Activated CD8-positive, alpha-beta memory T cell treated with anti-CD3 and anti-CD28 coated beads for 1 hour (primary cell): ENCODE measurements at regions not wholly inside any gene's neighbourhood (a gene's known extent, or its start where the extent isn't known, plus 50 kb on each side); places are given as distances from the start of the nearest gene placed in this dataset.
"Not testable (repeated sequence)": the region's sequence is repeated elsewhere in the genome, so short reads cannot be mapped to it uniquely, and the experiment has no call there.

Source experiments
- DNase-seq, 2 donors: peaks; one replicate each; pipeline ENCODE4 v3.0.0-alpha.2; 2020; ENCODE audit warnings: low read depth in 1 of 2; ENCODE audit errors: extremely low read depth in 1 of 2

DNA sequence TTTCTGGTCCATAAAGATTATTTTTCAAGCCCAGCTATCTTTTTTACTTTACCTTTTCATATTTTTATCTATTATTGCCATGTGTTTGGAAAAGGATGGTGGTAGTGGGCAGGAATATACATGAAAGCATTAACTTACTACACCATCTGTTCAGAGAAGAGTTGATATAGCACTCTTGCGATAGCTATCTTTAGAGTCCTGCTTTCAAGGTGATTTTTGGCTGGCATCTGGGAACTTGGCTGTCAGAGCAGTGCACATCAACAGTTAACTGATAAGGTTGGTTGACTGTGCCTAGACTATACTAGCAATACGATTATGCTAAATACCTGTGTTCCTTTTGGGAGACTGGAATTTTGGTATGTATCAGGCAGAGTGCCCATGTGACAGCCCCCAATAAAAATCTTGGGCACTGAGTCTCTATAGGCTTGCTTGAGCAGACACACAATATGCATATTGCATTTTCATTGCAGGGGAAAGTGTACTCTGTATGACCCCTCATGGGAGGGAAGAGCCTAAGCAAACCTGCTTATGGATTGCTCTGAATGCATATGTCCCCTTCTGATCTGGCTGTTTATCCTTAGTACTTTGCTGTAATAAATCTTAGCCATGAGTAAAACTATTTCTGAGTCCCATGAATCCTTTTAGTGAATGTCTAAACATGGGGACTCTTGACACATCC is 227.6 kb upstream of the C9orf72 start:
- DNase-seq: no peak

DNA sequence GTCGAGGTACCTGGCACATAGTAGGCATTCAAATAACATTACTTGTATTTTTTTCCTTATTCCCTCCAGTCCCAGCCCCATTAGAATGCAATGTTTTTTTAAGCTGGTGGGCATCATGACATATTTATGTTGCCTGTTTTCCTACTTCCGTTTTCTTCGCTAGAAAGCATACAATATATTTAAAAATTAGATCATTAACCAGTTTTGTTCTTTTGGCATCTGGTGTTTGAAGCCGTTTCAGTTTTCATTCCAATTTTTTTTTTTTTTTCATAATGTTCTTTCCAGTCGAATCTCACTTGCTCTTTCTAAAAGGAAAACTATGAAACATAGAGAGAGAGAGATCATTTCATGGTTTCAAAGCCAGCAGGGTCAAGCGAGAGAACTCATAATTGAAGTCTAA is 228.3 kb upstream of the C9orf72 start:
- DNase-seq: no peak

DNA sequence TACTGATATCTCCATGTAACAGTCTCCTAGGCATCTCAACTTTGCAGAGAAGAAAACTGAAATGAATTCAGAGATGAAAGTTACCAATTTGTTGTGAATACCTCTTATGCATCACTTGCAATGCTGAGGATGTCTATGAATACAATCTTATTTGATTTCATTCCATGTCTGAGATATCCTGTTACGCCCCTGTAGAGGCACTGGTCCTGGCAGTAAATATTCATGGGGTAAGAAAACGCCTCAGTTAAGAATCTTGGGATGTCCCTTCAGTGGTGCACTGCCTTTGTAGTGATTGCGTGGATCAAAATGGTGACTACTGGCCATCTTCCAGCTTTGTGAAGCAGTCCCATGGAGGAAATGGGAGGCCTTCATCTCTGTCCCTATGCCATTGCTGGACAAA is 229.1 kb upstream of the C9orf72 start:
- no peak for DNase-seq

DNA sequence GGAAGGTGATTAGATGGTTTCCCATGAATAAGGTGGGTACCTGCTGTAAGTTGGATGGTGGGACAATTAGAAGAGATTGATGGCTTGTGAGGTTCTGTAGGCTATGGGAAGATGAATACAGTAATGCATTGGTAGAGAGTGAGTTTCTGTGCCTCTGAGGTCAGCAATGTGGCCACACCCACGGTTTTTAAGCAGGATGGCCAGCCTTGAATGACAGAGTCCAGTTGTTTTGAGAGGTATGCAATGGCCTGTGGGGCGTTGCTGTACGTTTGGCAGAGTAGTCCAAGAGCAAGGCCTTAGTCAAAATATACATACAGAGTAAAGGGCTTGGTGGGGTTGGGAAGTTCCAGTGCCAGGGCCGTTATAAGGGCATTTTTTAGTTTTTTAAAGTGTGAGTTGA is 235.6 kb upstream of the C9orf72 start:
- DNase-seq: no peak

DNA sequence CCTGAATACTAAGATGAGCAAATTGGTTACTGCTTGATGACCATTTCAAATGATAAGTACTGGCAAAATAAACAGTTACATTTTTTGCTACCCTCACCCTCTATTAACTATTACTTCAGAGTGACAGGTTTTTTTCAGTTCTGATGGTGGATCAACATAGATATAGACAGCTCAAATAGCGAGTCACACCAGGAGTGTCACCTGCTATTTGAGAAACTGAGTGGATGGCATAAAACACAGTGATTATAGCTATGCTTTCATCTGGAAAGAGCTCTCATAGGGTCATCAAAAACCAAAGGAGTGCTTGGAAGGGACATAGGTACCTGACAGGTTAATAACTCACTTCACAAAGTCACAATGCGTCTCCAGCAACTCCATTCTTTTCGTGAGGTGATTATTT is 244.5 kb upstream of the C9orf72 start:
- DNase-seq: no peak

DNA sequence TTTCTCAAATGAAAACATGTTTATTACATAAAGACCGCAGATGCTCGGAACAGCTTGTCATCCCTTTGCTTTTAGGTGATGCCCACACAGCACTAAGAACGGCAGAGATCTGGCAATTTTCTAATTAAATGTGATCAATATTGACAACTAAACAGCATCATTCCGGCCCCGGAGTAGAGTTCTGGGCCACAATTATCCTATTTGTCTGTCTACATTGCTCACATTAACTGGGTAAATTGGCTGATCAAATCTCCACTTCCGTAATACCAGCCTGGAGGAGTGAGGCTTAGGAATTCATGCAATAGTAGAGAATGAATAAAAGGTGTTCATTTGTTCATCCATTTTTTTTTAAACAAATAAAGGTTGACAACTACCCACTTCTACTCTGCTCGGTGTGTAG is 245.1 kb upstream of the C9orf72 start:
- DNase-seq: no peak

DNA sequence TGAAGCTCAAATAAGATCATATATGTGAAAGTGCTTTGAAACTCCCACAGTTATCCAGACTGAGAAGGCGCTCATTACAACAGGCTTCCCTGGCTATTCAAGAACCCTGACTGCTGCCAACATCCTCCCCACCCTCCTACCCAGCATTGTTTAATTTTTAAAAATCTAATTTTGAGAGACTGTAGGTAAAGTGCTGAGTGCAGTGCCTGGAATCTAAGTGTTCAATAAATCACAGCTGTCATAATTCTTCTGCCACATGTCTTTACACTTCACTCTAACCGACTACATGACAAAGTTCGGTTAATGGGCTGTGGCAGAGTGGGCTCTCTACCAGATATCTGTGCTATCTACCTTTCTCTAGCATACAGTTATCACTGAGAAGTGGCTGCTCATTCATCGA is 255.6 kb upstream of the C9orf72 start:
- no peak for DNase-seq

DNA sequence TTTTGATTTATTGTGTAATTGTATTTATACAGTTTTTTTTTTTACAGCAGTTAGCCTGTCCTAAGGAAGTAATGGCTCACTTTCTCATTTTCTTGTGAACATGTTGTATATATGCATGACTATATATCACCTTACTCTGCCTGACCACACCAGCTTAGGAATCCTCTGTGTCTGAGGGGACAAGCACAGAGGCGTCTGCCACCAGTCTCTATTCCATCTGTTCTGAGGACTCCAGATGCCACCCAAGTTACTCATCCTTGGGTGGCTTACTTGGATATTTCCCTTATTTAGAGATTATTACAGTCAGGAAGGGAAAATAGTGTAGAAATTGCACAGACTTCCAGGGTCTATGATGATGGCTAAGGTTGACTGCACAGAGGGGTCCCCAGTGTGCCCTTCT is 256.3 kb upstream of the C9orf72 start:
- DNase-seq: no peak

DNA sequence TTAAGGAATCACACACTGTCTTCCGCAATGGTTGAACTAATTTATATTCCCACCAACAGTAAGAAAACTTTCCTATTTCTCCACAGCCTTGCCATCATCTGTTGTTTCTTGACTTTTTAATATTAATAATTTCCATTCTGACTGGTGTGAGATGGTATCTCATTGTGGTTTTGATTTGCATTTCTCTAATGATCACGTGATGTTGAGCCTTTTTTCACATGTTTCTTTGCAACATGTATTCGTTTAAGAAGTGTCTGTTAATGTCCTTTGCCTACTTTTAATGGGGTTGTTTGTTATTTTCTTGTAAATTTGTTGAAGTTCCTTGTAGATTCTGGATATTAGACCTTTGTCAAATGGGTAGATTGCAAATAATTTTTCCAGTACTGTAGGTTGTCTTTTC is 258.8 kb upstream of the C9orf72 start:
- not testable (repeated sequence) for DNase-seq

DNA sequence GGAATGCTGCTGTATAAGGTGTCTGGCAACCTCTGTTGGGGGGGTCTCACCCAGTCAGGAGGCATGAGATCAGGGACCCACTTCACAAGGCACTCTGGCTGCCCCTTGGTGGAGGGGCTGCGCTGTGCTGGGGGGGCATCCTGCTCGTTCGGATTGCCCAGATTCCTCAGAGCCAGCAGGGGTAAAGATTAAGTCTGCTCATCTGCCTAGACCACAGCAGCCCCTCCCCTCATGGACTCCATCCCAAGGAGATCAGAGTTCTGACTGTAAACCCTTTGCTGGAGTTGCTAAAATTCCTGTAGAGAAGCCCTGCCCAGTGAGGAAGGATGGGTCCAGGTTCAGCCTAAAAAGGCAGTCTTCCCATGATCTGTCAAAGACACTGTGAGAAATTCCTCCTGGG is 262.0 kb upstream of the C9orf72 start:
- DNase-seq: no peak

DNA sequence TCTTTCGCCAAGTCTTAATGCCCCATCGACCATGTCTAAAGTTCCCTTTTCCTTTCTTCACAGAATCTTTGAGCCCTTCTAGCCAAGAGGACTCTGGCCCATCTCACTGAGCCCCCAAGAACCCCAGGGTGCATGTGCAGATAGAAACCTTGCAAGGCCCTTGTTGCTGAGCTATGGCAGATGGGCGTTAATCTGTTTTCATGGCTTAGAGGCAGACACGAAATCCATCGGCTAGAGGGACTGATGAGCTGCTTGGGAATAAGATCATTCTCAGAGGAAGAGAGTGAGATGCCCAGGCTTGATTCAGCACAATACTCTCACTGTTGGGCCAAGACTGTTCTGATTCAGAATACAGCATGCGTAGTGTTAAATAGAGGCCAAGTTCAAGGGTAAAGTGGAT is 262.5 kb upstream of the C9orf72 start:
- no peak for DNase-seq

DNA sequence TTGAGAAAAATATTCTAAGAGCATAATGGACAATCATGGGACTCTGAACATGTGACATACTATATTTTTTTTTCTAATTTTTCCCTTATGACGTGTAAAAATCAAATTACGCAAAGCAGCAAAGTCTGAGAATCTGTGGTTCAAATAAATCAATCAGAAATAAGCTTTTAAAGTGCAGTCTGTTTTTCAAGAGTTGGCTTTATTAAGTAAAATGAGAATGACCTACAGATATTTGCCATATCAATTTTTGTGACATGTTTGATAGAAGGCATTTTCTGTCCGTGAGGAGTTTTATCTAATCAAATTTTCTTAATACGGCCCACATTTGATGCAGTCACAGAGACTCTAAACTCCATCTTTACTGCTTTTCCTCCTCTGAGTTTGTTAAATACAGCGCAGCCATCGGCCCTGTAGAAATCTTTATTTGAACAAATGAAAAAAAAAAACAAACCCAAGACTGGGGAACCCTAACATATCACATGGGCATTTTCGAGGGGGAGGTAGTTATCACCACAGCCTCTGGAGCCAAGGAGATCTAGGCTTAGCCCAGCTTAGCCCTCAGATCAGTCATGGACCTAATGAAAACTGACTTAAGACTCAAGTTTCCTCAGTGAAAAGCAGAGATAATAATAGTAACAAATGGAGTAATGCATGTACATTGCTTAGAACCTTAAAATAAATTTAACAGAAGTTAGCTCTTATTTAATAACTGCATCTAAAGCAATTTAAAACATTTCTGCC is 263.6 kb upstream of the C9orf72 start:
- no peak for DNase-seq

DNA sequence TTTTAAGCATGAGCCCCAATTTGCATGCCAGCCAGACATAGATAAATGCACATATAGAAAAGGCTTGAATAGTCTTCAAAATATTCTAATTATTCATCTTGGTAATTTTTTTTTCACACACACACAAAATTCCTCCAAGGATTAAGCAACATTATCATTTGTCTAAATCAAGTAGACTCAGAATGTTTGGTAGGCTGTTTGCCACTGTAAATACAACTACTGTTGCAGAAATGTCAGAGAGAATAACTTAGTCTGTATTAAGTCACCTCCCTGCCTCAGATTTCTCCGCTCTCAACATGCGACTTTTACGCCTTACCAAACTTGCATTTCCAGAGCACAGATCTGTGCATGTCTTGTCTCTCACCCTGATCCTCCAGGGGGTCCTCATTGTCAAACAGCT is 265.6 kb upstream of the C9orf72 start:
- no peak for DNase-seq

DNA sequence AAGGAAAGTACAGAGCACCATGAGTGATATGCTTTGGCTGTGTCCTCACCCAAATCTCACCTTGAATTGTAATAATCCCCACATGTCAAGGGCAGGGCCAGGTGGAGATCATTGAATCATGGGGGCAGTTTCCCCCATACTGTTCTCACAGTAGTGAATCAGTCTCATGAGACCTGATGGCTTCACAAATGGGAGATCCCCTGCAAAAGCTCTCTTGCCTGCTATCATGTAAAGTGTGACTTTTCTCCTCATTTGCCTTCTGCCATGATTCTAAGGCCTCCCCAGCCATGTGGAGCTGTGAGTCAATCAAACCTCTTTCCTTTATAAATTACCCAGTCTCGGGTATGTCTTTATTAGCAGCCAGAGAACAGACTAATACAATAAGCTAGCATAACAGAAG is 266.5 kb upstream of the C9orf72 start:
- DNase-seq: not testable (repeated sequence)

DNA sequence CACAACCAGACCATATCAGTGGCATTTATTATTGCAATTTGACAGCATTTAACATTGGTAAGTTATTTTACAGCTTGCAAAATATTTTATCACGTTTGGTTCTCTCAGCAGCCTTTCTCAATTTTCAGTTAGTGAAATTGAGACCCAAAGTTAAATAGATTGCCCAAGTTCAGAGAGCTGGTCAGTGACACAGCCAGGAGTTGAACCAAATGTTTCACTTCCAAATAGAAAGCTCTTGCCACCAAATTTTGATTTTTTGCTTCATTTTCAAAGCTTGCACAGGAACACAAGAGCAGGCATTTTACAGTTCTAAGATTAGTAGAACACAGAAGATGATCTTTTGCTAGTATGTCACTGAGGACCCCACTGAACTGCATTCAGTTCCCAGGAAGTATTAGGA is 271.5 kb upstream of the C9orf72 start:
- DNase-seq: no peak

DNA sequence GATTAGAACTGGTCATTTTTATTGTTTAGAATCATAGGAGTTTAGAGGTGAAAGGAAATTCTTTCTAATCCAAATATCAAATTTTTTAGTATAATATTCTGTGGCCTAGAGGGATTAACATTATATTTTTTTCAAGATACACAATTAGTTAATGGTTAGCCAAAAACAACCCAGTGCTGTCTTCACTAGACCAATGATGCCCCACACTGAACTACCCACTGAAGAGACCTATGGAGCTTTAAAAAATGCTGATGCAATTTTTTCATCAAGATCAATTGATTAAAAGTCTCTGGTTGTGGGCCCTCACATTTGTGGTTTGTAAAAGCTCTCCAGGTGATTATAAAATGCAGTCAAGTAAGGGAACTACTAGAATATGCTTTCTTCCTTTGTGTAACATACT is 274.1 kb upstream of the C9orf72 start:
- no peak for DNase-seq

DNA sequence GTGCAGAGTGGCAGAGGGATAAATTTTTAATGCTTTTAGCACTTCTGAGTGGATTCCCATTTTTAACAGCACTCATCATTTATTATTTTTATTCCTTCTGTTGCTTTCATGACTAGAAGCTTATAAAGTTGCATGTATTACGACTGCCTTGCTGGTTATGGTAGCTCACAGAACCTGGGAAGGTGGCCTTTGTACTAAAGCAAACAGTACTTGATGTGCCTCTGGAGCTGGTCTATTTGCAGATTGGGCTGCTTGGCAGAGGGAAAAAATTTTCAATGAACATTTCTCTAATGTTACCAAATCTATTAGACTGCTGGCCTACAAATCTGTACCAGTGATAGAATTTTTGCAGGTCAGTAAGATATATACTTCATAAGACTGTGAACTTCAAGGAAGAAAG is 274.5 kb upstream of the C9orf72 start:
- DNase-seq: no peak

DNA sequence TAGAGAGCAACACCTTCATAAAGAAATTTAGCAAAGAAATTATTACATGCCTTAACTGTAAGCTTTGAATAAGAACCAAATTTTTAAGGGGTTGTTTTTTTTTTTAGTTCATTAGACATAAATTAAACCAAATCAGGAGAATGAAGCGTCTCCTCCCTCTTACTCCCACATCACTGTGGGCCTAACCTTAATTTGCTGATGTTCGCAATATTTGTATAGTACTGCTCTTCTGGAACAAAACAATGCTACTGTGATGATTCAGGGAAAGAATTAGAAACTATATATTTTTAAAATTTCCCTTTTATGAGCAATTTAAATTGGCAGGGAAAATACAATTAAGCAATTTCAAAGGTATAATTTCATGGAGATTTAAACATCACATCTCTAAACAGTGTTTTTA is 275.0 kb upstream of the C9orf72 start:
- no peak for DNase-seq

DNA sequence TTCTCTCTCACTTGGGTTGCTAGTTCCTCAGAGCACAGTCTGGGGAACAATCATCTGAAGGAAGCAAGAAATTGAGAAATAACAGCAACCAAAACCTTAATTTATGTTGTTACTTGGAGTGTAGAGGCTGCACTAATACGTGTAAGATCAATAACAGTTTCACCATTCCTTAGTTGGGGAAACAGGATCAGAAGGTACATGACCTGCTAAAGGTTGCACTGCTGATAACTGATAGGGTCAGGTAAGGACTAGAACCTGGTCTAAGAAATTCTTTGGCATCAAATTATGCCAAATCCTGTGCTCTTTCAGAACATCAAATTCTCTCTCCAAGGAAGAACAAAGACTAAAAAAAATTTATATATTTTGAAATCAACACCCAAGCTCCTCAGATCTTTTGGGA is 278.6 kb upstream of the C9orf72 start:
- DNase-seq: no peak

DNA sequence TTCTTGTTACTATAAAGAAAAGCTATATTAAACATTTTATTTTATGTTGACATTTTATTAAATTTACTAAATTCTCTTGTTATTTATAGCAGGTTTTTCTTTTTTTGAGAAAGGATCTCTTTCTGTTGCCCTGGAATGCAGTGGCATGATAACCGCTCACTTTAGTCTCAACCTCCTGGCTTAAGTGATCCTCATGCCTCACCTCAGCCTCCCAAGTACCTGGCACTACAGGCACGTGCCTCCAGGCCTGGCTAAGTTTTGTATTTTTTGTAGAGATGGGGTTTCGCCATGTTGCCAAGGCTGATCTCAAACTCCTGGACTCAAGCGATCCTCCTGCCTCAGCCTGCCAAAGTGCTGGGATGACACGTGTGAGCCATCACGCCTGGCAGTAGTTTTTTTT is 280.2 kb upstream of the C9orf72 start:
- no peak for DNase-seq

DNA sequence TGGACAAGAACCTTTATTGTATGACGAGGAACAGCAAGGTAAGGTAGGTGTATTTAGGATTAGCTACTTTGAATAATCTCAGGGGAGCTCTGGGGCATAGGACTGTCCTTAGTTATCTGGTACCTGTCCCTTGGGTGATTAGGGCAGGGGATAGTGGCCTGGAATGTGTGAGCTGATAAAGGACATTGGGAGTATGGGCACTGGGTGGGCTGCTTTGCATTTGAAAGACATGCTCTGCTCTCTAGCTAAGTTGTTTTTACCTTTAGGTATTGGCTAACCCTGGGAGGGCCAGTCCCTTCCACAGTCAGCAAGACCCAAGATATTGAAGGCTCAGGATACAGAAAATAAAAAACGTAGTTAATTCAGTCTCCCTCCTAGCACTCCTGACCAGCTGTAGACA is 282.8 kb upstream of the C9orf72 start:
- DNase-seq: no peak

DNA sequence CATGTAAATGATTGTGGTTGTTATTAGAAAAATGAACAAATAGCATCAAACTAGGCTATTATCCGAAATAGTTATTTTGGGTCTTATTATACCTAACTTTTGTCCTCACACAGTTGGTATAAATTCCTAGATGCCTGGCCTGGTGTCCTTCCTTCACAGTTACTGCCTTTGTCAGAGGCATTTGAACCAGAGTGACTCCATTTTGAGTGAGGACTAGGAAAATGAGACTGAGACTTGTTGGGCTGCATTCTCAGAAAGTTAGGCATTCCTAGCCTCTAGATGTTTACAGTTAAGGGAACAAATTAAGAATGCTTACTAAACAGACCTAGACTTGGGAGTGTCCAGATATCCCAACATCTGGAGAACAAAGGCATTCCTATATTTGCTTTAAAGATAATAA is 283.5 kb upstream of the C9orf72 start:
- no peak for DNase-seq

DNA sequence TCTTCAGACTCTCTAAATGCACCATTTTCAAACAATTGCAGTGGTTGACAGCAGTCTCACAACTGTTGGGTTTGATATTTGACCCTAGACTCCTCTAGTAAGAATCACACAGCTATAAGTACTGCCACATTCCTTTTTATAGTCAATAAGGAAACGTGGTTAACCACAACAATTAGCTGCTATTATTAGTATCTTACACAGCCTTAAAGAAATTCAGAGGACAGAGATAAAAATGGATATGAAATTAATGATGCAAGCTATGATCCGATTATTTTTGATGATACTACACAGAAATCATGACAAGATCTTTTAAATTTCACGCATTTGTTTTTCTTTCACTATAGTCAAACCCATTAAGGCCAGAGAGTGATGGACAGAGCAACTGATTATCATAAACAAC is 288.6 kb upstream of the C9orf72 start:
- no peak for DNase-seq
